SU-DHL-6 (cell line): ENCODE measurements at regions not wholly inside any gene's neighbourhood (a gene's known extent, or its start where the extent isn't known, plus 50 kb on each side); places are given as distances from the start of the nearest gene placed in this dataset.

Source experiments
- EZH2phosphoT487 ChIP-seq: fragments of 200-600 bp; sonication (generic), shearing (Covaris generic); conservative IDR thresholded peaks from 2 replicates; pipeline ENCODE4 v1.6.1; 2018; ENCODE audit warnings: mild to moderate bottlenecking, antibody characterized with exemption, low read length, moderate library complexity, mixed read lengths
- TF ChIP-seq, protein P1 (sequence below): fragments of 200-600 bp; sonication (generic); IDR thresholded peaks from one replicate; pipeline ENCODE4 v1.5.1; 2017; ENCODE audit warnings: antibody characterized with exemption, mild to moderate bottlenecking, low read length, moderate library complexity; ENCODE audit not compliant: insufficient read depth, poor library complexity, severe bottlenecking

DNA sequence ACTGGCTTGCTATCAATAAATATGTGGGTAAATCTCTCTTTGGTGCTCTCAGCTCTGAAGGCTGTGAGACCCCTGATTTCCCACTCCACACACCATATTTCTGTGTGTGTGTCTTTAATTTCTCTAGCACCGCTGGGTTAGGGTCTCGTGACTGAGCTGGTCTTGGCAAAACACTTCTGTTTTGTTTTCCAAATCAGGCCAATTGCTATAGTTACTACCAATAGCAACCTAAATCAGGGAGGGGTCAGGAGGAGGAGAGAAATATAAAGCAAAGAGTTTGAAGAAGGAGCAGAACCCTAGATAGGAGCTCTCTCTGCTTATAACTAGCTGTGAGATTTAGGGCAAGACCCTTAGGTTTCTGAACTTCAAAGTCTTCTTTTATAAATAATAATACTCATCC, 250.5 kb upstream of the IGFBP7 start:
- TF ChIP-seq, protein P1, sequence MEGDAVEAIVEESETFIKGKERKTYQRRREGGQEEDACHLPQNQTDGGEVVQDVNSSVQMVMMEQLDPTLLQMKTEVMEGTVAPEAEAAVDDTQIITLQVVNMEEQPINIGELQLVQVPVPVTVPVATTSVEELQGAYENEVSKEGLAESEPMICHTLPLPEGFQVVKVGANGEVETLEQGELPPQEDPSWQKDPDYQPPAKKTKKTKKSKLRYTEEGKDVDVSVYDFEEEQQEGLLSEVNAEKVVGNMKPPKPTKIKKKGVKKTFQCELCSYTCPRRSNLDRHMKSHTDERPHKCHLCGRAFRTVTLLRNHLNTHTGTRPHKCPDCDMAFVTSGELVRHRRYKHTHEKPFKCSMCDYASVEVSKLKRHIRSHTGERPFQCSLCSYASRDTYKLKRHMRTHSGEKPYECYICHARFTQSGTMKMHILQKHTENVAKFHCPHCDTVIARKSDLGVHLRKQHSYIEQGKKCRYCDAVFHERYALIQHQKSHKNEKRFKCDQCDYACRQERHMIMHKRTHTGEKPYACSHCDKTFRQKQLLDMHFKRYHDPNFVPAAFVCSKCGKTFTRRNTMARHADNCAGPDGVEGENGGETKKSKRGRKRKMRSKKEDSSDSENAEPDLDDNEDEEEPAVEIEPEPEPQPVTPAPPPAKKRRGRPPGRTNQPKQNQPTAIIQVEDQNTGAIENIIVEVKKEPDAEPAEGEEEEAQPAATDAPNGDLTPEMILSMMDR: no peak
- TF ChIP-seq EZH2phosphoT487: no peak
